ENCODE measurements at regions not wholly inside any gene's neighbourhood (a gene's known extent, or its start where the extent isn't known, plus 50 kb on each side); places are given as distances from the start of the nearest gene placed in this dataset.

GRCh38 chr4:54842226-54842625 lies 184.5 kb downstream of the KIT start:
- no peak for TF ChIP-seq CTCF (IDR thresholded peaks at IDR 0.05)
- TF ChIP-seq, protein P1, sequence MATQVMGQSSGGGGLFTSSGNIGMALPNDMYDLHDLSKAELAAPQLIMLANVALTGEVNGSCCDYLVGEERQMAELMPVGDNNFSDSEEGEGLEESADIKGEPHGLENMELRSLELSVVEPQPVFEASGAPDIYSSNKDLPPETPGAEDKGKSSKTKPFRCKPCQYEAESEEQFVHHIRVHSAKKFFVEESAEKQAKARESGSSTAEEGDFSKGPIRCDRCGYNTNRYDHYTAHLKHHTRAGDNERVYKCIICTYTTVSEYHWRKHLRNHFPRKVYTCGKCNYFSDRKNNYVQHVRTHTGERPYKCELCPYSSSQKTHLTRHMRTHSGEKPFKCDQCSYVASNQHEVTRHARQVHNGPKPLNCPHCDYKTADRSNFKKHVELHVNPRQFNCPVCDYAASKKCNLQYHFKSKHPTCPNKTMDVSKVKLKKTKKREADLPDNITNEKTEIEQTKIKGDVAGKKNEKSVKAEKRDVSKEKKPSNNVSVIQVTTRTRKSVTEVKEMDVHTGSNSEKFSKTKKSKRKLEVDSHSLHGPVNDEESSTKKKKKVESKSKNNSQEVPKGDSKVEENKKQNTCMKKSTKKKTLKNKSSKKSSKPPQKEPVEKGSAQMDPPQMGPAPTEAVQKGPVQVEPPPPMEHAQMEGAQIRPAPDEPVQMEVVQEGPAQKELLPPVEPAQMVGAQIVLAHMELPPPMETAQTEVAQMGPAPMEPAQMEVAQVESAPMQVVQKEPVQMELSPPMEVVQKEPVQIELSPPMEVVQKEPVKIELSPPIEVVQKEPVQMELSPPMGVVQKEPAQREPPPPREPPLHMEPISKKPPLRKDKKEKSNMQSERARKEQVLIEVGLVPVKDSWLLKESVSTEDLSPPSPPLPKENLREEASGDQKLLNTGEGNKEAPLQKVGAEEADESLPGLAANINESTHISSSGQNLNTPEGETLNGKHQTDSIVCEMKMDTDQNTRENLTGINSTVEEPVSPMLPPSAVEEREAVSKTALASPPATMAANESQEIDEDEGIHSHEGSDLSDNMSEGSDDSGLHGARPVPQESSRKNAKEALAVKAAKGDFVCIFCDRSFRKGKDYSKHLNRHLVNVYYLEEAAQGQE (IDR thresholded peaks at IDR 0.05; ENCODE audit: low read depth, low read length): no peak
- no peak for TF ChIP-seq POLR2AphosphoS5 (IDR thresholded peaks at IDR 0.05; ENCODE audit: low read depth, low read length)
